Caco-2 (cell line): ENCODE measurements at regions not wholly inside any gene's neighbourhood (a gene's known extent, or its start where the extent isn't known, plus 50 kb on each side); places are given as distances from the start of the nearest gene placed in this dataset.

Experiments used
- BruUV-seq: library from RNA; stranded (reverse); fragments of 400-500 nt; replicated peaks from 2 replicates; lab custom pipeline; 2021; lab: Mats Ljungman, UMichigan
- CTCF ChIA-PET: fragments of 300-600 bp; sonication (Branson Sonifier 250); formaldehyde crosslinking; loops from one replicate; lab custom pipeline; 2022; ENCODE audit warnings: antibody characterized with exemption; lab: Charles Lee
- POLR2A ChIA-PET: fragments of 300-600 bp; sonication (Branson Sonifier 250); formaldehyde crosslinking; loops from one replicate; lab custom pipeline; 2022; ENCODE audit warnings: antibody characterized with exemption; lab: Charles Lee
- DNase-seq, 2 experiments: peaks; one replicate each; pipeline versions ENCODE4 v3.0.0 to v3.0.0-alpha.2; 2020 to 2022
- H3K27me3 ChIP-seq: replicated peaks from 2 replicates; pipeline ENCODE4 v1.6.0; 2011; ENCODE audit warnings: low read length; ENCODE audit not compliant: control insufficient read depth, insufficient read depth
- H3K36me3 ChIP-seq: 2 replicates; pipeline ENCODE4 v1.5.1; 2011; ENCODE audit warnings: low read length; ENCODE audit not compliant: control insufficient read depth, insufficient read depth
- H3K4me1 ChIP-seq: fragments of 250-450 bp; sonication (Bioruptor Pico); 2 replicates; pipeline ENCODE4 v1.5.1; 2020; ENCODE audit warnings: mild to moderate bottlenecking
- H3K4me3 ChIP-seq: 2 replicates; pipeline ENCODE4 v1.5.1; 2011; ENCODE audit warnings: low read depth, mild to moderate bottlenecking, control low read depth, low read length
- H3K9me3 ChIP-seq: fragments of 250-450 bp; sonication (Bioruptor Pico); 2 replicates; pipeline ENCODE4 v1.5.1; 2020; ENCODE audit warnings: mild to moderate bottlenecking, moderate library complexity
- H3K27ac Mint-ChIP-seq: one replicate; pipeline ENCODE4 v1.8.0; 2022; ENCODE audit warnings: mixed read lengths; ENCODE audit not compliant: unreplicated experiment
- H3K27me3 Mint-ChIP-seq: one replicate; pipeline ENCODE4 v1.8.0; 2022; ENCODE audit warnings: mixed read lengths; ENCODE audit not compliant: insufficient read depth, unreplicated experiment
- H3K36me3 Mint-ChIP-seq: one replicate; pipeline ENCODE4 v1.8.0; 2022; ENCODE audit warnings: mild to moderate bottlenecking, mixed read lengths; ENCODE audit not compliant: insufficient read depth, unreplicated experiment
- H3K4me1 Mint-ChIP-seq: one replicate; pipeline ENCODE4 v1.8.0; 2022; ENCODE audit warnings: low read depth, mixed read lengths; ENCODE audit not compliant: unreplicated experiment
- H3K4me3 Mint-ChIP-seq: one replicate; pipeline ENCODE4 v1.8.0; 2022; ENCODE audit warnings: mild to moderate bottlenecking, moderate library complexity, mixed read lengths; ENCODE audit not compliant: unreplicated experiment
- H3K9me3 Mint-ChIP-seq: one replicate; pipeline ENCODE4 v1.8.0; 2022; ENCODE audit warnings: mixed read lengths; ENCODE audit not compliant: unreplicated experiment
- intact Hi-C: fragments of 100-400 bp; cut with micrococcal nuclease; formaldehyde crosslinking; loops from one replicate; pipeline ENCODE4 v1.10.0; 2022; ENCODE audit not compliant: unreplicated experiment
- TF ChIP-seq, protein P1 (sequence below), 2 experiments: fragments of 200-600 bp in 1 of 2; IDR thresholded peaks; 1 replicate in 1 of 2; 2 replicates in 1 of 2; pipeline versions ENCODE4 v1.5.1 to v1.8.0; 2011 to 2022; ENCODE audit warnings: antibody characterized with exemption in 1 of 2, control low read depth in 1 of 2, inconsistent platforms in 1 of 2, low read depth in 1 of 2, low read length in 1 of 2, mild to moderate bottlenecking in 1 of 2, moderate library complexity in 1 of 2; ENCODE audit not compliant: insufficient read depth in 1 of 2, severe bottlenecking in 1 of 2, unreplicated experiment in 1 of 2

- peaks cover 34% of the 10 kb centered on the region for H3K4me1 Mint-ChIP-seq
- intact Hi-C loops = loop anchor here (5.0 kb wide), 1 partner anchor 38 kb away; no protein-coding TSS in a partner anchor
- H3K36me3 ChIP-seq = no peaks in the 10 kb centered on the region
- peaks cover 69% of the 10 kb centered on the region for H3K4me1 ChIP-seq
- CTCF ChIA-PET = no interaction called here
- H3K27ac Mint-ChIP-seq = peak overlapping the region; percentile 48
- no peaks in the 10 kb centered on the region for H3K9me3 ChIP-seq
- no peaks in the 10 kb centered on the region for H3K27me3 Mint-ChIP-seq
- H3K4me3 ChIP-seq = no peak overlapping the region
- no peaks in the 10 kb centered on the region for H3K9me3 Mint-ChIP-seq
- no peak overlapping the region for H3K4me3 Mint-ChIP-seq
- no TSS peak for BruUV-seq
- POLR2A ChIA-PET = no interaction called here
- no peaks in the 10 kb centered on the region for H3K27me3 ChIP-seq
- DNase-seq = no peak
- H3K36me3 Mint-ChIP-seq = peaks cover 14% of the 10 kb centered on the region
- TF ChIP-seq, protein P1, sequence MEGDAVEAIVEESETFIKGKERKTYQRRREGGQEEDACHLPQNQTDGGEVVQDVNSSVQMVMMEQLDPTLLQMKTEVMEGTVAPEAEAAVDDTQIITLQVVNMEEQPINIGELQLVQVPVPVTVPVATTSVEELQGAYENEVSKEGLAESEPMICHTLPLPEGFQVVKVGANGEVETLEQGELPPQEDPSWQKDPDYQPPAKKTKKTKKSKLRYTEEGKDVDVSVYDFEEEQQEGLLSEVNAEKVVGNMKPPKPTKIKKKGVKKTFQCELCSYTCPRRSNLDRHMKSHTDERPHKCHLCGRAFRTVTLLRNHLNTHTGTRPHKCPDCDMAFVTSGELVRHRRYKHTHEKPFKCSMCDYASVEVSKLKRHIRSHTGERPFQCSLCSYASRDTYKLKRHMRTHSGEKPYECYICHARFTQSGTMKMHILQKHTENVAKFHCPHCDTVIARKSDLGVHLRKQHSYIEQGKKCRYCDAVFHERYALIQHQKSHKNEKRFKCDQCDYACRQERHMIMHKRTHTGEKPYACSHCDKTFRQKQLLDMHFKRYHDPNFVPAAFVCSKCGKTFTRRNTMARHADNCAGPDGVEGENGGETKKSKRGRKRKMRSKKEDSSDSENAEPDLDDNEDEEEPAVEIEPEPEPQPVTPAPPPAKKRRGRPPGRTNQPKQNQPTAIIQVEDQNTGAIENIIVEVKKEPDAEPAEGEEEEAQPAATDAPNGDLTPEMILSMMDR (IDR thresholded peaks at IDR 0.05; ENCODE audit: insufficient read depth in 1 of 2, low read depth in 1 of 2, low read length in 1 of 2, severe bottlenecking in 1 of 2, unreplicated experiment in 1 of 2) = no peak
Observed at GRCh38 chr1:56438901-56439551, 140.3 kb downstream of the PLPP3 start.

GRCh38 chr1:56437959-56438358 lies 141.4 kb downstream of the PLPP3 start:
- H3K36me3 Mint-ChIP-seq = peaks cover 14% of the 10 kb centered on the region
- H3K4me3 ChIP-seq = no peak overlapping the region
- no peaks in the 10 kb centered on the region for H3K27me3 ChIP-seq
- H3K9me3 Mint-ChIP-seq = no peaks in the 10 kb centered on the region
- H3K36me3 ChIP-seq = no peaks in the 10 kb centered on the region
- H3K27me3 Mint-ChIP-seq = no peaks in the 10 kb centered on the region
- H3K4me1 Mint-ChIP-seq = peaks cover 44% of the 10 kb centered on the region
- H3K4me1 ChIP-seq = peaks cover 77% of the 10 kb centered on the region
- H3K9me3 ChIP-seq = no peaks in the 10 kb centered on the region
- POLR2A ChIA-PET = no interaction called here
- peak overlapping the region; percentile 92 for H3K27ac Mint-ChIP-seq
- TF ChIP-seq, protein P1 (IDR thresholded peaks at IDR 0.05; ENCODE audit: insufficient read depth in 1 of 2, low read depth in 1 of 2, low read length in 1 of 2, severe bottlenecking in 1 of 2, unreplicated experiment in 1 of 2) = no peak
- intact Hi-C loops = loop anchor here (2.0 to 5.0 kb wide), 2 partner anchors 13 to 39 kb away; no protein-coding TSS in a partner anchor
- CTCF ChIA-PET = no interaction called here
- no peak for DNase-seq
- H3K4me3 Mint-ChIP-seq = peak overlapping the region; percentile 42
- no TSS peak for BruUV-seq

DNA sequence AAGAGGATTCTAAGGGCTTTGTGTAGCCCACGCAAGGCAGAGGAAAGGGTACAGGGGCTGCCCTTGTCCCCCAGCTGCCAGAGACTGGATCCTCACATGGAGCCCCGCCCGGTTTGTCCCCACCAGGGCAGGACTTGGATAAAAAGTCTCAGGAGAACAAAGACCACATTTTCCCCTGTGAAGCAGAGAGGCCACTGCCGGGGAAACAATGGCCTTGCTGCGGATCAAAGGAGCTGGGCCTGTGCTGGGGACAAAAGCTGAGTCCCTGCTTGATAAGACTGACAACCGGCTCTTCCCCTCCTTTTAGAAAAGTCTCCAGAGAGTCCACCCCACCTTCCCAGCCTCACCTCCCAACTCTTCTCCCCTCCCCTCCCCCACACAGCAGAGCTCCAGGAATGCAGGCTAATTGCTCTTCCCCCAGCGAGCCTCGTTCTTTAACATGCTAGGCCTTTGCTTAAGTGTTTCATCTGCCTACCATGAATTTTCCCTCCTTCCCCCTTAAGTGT lies 142.4 kb downstream of the PLPP3 start:
- H3K9me3 ChIP-seq = no peaks in the 10 kb centered on the region
- intact Hi-C loops = loop anchor here (2.0 to 5.0 kb wide), 2 partner anchors 14 to 40 kb away; no protein-coding TSS in a partner anchor
- peak overlapping the region; percentile 92 for H3K27ac Mint-ChIP-seq
- peaks cover 14% of the 10 kb centered on the region for H3K36me3 Mint-ChIP-seq
- H3K4me3 Mint-ChIP-seq = peak overlapping the region; percentile 42
- TF ChIP-seq, protein P1 (IDR thresholded peaks at IDR 0.05; ENCODE audit: insufficient read depth in 1 of 2, low read depth in 1 of 2, low read length in 1 of 2, severe bottlenecking in 1 of 2, unreplicated experiment in 1 of 2) = no peak
- peaks cover 54% of the 10 kb centered on the region for H3K4me1 Mint-ChIP-seq
- BruUV-seq = no TSS peak
- ChIA-PET POLR2A (interaction anchor here (0.7 kb wide), 1 partner anchor 40 kb away, joined by 5 read pairs; no protein-coding TSS in a partner anchor), CTCF (no interaction called here)
- H3K4me3 ChIP-seq = no peak overlapping the region
- H3K9me3 Mint-ChIP-seq = no peaks in the 10 kb centered on the region
- no peaks in the 10 kb centered on the region for H3K36me3 ChIP-seq
- no peaks in the 10 kb centered on the region for H3K27me3 ChIP-seq
- DNase-seq = peak; percentile 68 to 86
- no peaks in the 10 kb centered on the region for H3K27me3 Mint-ChIP-seq
- H3K4me1 ChIP-seq = peaks cover 75% of the 10 kb centered on the region
